AG10803 (cell line): ENCODE measurements at regions not wholly inside any gene's neighbourhood (a gene's known extent, or its start where the extent isn't known, plus 50 kb on each side); places are given as distances from the start of the nearest gene placed in this dataset.
"Not testable (repeated sequence)": the region's sequence is repeated elsewhere in the genome, so short reads cannot be mapped to it uniquely, and the experiment has no call there.

Experiments used
- DNase-seq: peaks from one replicate; pipeline ENCODE4 v3.0.0; 2010; ENCODE audit warnings: low read depth
- H3K4me3 ChIP-seq: 2 replicates; pipeline ENCODE4 v1.5.1; 2011; ENCODE audit warnings: mild to moderate bottlenecking, low read length, control low read depth
- CTCF ChIP-seq: conservative IDR thresholded peaks from 2 replicates; pipeline ENCODE4 v1.5.1; 2011; ENCODE audit warnings: mild to moderate bottlenecking, low read length, control low read depth, inconsistent platforms

GRCh38 chr9:7739595-7739994, 60.0 kb downstream of the DMAC1 start:
- no peak for TF ChIP-seq CTCF
- no peak overlapping the region for H3K4me3 ChIP-seq
- DNase-seq: no peak

GRCh38 chr9:7735311-7735710, 64.3 kb downstream of the DMAC1 start:
- no peak for TF ChIP-seq CTCF
- DNase-seq: no peak
- H3K4me3 ChIP-seq: no peak overlapping the region

GRCh38 chr9:7730164-7730445, 69.5 kb downstream of the DMAC1 start:
- no peak for TF ChIP-seq CTCF
- DNase-seq: no peak
- H3K4me3 ChIP-seq: no peak overlapping the region

GRCh38 chr9:7729371-7730163, 70.0 kb downstream of the DMAC1 start:
- DNase-seq: no peak

GRCh38 chr9:7721291-7721690, 78.3 kb downstream of the DMAC1 start:
- DNase-seq: no peak
- TF ChIP-seq CTCF: no peak
- H3K4me3 ChIP-seq: no peak overlapping the region

More at GRCh38 chr9:7729371-7730163, 70.0 kb downstream of the DMAC1 start:
- TF ChIP-seq CTCF: no peak
- no peak overlapping the region for H3K4me3 ChIP-seq

- H3K4me3 ChIP-seq, DNase-seq: not testable (repeated sequence)
Observed at GRCh38 chr9:7713088-7713487, 86.5 kb downstream of the DMAC1 start.

GRCh38 chr9:7710686-7711085, 88.9 kb downstream of the DMAC1 start:
- no peak overlapping the region for H3K4me3 ChIP-seq
- TF ChIP-seq CTCF: no peak
- no peak for DNase-seq
